ENCODE measurements at regions not wholly inside any gene's neighbourhood (a gene's known extent, or its start where the extent isn't known, plus 50 kb on each side); places are given as distances from the start of the nearest gene placed in this dataset.
A peak's percentile ranks its signal among the peaks of the same experiment; 100 is the strongest.

GRCh38 chr5:67917561-67917960, 298.0 kb upstream of the PIK3R1 start:
- H3K27ac ChIP-seq = no peak overlapping the region
- H3K4me2 ChIP-seq = no peak overlapping the region
- H3K36me3 ChIP-seq = no peaks in the 10 kb centered on the region
- no peak for TF ChIP-seq Cebpa-rat (IDR thresholded peaks at IDR 0.05)
- no peak overlapping the region for H3K4me3 ChIP-seq
- no peak overlapping the region for H3K9ac ChIP-seq
- peaks cover 0 to 14% (median 5%) of the 10 kb centered on the region in 10 experiments; a peak in 9 of 20 replicates for H3K4me1 ChIP-seq
- peaks cover 8 to 18% (median 12%) of the 10 kb centered on the region in 11 experiments; a peak in 17 of 22 replicates for H3K9me3 ChIP-seq (replicated peaks in 1 of 11)
- H4K20me1 ChIP-seq = no peaks in the 10 kb centered on the region
- no peaks in the 10 kb centered on the region for H3K27me3 ChIP-seq

GRCh38 chr5:67910546-67910945, 305.0 kb upstream of the PIK3R1 start:
- no peak overlapping the region for H3K4me3 ChIP-seq
- no peaks in the 10 kb centered on the region for H3K9me3 ChIP-seq (replicated peaks in 1 of 11)
- no peak overlapping the region for H3K27ac ChIP-seq
- peaks cover 0 to 12% (median 5%) of the 10 kb centered on the region in 10 experiments; a peak in 9 of 20 replicates for H3K4me1 ChIP-seq
- no peaks in the 10 kb centered on the region for H4K20me1 ChIP-seq
- H3K36me3 ChIP-seq = no peaks in the 10 kb centered on the region
- H3K4me2 ChIP-seq = no peak overlapping the region
- TF ChIP-seq Cebpa-rat (IDR thresholded peaks at IDR 0.05) = no peak
- no peaks in the 10 kb centered on the region for H3K27me3 ChIP-seq
- no peak overlapping the region for H3K9ac ChIP-seq

DNA sequence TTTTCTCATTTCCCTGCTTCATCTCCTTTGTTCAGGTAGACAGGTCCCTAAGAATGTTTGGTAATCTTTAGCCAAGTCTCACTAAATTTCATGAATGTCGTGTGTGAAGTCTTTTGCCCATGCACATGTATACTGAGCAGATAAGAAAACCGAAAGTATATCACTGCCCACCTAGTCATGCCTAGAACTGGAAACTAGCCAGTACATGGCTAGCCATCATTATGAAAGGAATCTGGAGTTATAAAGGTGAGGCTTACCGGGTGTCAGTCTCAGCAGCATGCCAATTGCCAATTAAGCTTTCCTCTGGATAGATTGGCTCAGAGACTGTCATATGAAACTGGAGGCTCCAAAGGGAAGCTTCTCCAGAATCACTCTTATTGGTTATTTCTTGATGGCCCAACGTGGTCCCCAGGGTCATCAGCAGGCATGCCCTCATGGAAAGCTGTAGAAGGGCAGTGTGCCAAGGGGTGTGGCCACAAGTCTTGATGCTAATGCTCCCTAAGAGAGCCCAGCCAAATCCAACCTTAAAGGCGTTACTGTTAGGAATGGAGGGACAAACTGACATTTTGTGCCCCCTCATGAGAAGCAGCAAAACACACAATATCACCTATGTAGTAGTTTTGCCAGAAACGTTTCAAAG, 307.3 kb upstream of the PIK3R1 start:
- H3K9me3 ChIP-seq (replicated peaks in 1 of 11) = no peaks in the 10 kb centered on the region
- no peaks in the 10 kb centered on the region for H3K36me3 ChIP-seq
- no peaks in the 10 kb centered on the region for H4K20me1 ChIP-seq
- H3K27ac ChIP-seq = no peak overlapping the region
- H3K9ac ChIP-seq = no peak overlapping the region
- TF ChIP-seq Cebpa-rat (IDR thresholded peaks at IDR 0.05) = no peak
- H3K27me3 ChIP-seq = no peaks in the 10 kb centered on the region
- H3K4me2 ChIP-seq = no peak overlapping the region
- H3K4me3 ChIP-seq = no peak overlapping the region
- no peaks in the 10 kb centered on the region for H3K4me1 ChIP-seq

DNA sequence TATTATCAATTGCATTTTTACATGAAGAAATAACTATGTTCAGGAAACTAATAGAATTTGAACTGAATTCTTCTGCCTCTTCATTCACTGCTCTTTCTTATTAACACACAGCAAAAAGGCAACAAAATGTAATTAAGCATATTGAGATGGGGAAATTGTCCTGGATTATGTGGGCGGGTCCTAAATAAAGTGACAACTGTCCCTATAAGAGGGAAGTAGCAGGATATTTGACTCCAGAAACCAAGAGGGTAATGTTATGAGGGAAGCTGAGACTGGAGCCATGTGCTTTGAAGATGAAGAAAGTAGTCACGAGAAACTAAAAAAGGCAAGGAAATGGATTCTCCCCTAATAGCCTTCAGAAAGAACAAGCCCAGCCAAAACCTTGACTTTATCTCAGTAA, 311.2 kb upstream of the PIK3R1 start:
- Histone ChIP-seq H3K4me2 (no peak overlapping the region), H3K27me3 (no peaks in the 10 kb centered on the region), H3K9me3 (replicated peaks in 1 of 11) (no peaks in the 10 kb centered on the region), H3K27ac (no peak overlapping the region), H3K9ac (no peak overlapping the region), H3K4me3 (no peak overlapping the region), H3K4me1 (no peaks in the 10 kb centered on the region), H4K20me1 (no peaks in the 10 kb centered on the region), H3K36me3 (no peaks in the 10 kb centered on the region)
- TF ChIP-seq Cebpa-rat (IDR thresholded peaks at IDR 0.05) = no peak

DNA sequence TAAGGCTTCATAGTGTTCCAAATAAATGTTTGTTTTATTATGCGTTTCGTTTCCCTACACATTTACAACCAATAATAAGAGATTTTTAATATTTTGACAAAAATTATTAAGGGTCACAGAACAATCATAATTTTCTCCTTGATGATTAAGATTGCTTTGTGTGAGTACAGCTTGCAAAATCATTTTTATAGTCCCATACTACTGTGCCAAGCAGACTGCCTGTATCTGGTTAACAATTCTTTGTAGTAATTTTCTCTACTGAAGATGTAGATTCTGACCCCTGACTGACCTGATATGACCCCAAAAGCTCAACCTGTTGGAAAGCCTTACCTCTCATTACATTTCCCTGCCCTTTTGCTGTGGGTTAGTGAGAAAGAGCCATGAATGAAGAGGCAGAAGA, 311.9 kb upstream of the PIK3R1 start:
- TF ChIP-seq Cebpa-rat (IDR thresholded peaks at IDR 0.05) = no peak
- Histone ChIP-seq H3K4me2 (no peak overlapping the region), H3K9me3 (replicated peaks in 1 of 11) (no peaks in the 10 kb centered on the region), H3K4me1 (no peaks in the 10 kb centered on the region), H4K20me1 (no peaks in the 10 kb centered on the region), H3K27me3 (no peaks in the 10 kb centered on the region), H3K9ac (no peak overlapping the region), H3K27ac (no peak overlapping the region), H3K4me3 (no peak overlapping the region), H3K36me3 (no peaks in the 10 kb centered on the region)

DNA sequence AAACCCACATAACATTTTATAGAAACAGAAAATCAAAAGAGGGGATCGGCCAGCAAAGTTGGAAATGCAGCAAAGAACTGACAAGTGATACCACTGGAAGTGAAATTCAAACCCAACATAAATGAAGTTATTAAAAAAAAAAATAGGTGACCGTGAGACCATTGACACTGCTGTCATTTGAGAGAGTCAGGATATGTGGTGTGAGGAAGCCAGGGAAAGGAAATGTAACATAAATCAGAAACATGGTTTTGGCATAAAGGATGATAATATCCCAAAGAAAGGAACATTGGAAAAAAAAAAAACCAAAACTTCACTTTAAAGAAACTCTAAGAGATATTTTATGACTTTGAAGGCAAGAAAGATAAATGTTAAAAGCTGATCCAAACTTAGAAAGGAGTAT, 312.4 kb upstream of the PIK3R1 start:
- no peak overlapping the region for H3K9ac ChIP-seq
- H3K4me3 ChIP-seq = no peak overlapping the region
- no peaks in the 10 kb centered on the region for H4K20me1 ChIP-seq
- no peaks in the 10 kb centered on the region for H3K36me3 ChIP-seq
- peaks cover 0 to under 1% (median 0%) of the 10 kb centered on the region in 10 experiments; a peak in 1 of 20 replicates for H3K4me1 ChIP-seq
- no peaks in the 10 kb centered on the region for H3K27me3 ChIP-seq
- TF ChIP-seq Cebpa-rat (IDR thresholded peaks at IDR 0.05) = no peak
- H3K4me2 ChIP-seq = no peak overlapping the region
- H3K9me3 ChIP-seq (replicated peaks in 1 of 11) = no peaks in the 10 kb centered on the region
- no peak overlapping the region for H3K27ac ChIP-seq

DNA sequence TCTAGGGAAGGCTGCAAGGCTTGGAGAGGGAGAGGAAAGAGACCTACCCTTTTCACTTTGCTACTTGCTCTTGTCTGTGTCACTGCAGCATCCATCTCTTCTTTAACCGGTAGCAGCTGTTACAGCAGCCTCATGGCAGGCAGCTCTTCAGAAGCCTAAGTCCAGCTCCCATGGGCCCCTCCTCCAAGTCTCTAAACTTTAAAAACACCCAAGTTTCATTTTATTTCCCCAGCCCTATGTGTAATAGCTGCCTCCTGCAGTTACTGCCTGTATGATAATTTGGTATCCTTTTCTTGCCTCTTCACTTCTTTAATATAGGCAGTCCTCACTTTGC, 313.1 kb upstream of the PIK3R1 start:
- no peaks in the 10 kb centered on the region for H4K20me1 ChIP-seq
- peaks cover 0 to 7% (median 0%) of the 10 kb centered on the region in 10 experiments; a peak in 4 of 20 replicates for H3K4me1 ChIP-seq
- no peak overlapping the region for H3K9ac ChIP-seq
- TF ChIP-seq Cebpa-rat (IDR thresholded peaks at IDR 0.05) = no peak
- no peaks in the 10 kb centered on the region for H3K36me3 ChIP-seq
- no peaks in the 10 kb centered on the region for H3K9me3 ChIP-seq (replicated peaks in 1 of 11)
- no peaks in the 10 kb centered on the region for H3K27me3 ChIP-seq
- no peak overlapping the region for H3K27ac ChIP-seq
- H3K4me3 ChIP-seq = no peak overlapping the region
- H3K4me2 ChIP-seq = no peak overlapping the region

DNA sequence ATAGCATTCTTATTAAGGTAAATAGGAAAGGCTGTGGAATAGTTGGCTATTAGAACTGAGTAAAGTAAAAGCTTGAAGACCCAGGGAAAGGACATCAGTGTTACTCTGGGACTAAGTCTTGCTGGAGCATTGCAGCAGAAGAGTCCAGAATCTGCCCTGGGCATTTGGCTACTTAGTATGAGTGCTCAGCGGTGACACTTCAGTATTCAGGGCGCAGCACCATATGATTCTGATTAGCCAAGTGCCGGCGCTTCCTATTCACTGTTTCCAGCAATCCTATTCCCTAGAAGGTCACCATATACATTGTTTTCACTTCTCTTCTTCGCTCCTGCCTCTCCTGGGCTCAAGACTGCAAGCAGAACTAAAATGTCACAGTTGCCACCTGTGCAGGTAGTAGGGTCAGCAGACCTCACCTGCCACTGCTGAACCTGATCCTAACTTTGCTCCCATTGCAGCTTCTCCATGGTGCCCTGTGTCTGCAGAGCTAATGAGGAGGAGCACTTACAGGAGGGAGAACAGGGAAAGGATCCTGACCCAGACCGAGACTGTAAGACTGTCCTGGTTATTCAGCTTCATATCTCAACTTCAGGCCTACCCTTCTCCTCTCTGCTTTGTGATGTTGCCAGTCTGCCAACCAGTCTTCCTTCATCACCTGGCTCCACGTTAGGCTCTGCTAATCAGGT, 313.6 kb upstream of the PIK3R1 start:
- Histone ChIP-seq H3K4me2 (no peak overlapping the region), H3K27me3 (no peaks in the 10 kb centered on the region), H3K27ac (no peak overlapping the region), H3K4me3 (no peak overlapping the region), H3K9ac (no peak overlapping the region), H3K4me1 (peaks cover 0 to 12% (median 0%) of the 10 kb centered on the region in 10 experiments; a peak in 6 of 20 replicates), H4K20me1 (no peaks in the 10 kb centered on the region), H3K9me3 (replicated peaks in 1 of 11) (no peaks in the 10 kb centered on the region), H3K36me3 (no peaks in the 10 kb centered on the region)
- no peak for TF ChIP-seq Cebpa-rat (IDR thresholded peaks at IDR 0.05)

DNA sequence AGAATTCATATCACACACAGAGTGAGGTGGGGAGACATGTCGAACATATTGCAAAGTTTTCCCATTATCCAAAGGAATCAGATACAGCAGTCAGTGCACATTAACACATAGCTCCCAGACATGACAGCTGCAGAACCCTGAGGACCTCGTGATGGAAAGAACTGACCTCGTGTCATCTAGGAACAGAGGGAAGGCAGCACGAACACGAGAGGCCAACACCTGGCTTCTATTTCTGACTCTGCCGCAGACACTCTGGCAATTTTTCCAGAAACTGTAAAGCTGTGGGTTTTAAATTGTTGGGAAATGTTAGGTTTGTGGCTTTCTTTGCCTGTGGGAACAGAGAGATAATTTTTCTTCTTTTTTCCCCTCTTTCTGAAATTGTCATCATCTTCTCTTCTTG, 315.0 kb upstream of the PIK3R1 start:
- H3K36me3 ChIP-seq = no peaks in the 10 kb centered on the region
- no peak overlapping the region for H3K9ac ChIP-seq
- H3K9me3 ChIP-seq (replicated peaks in 1 of 11) = peaks cover 0 to 12% (median 7%) of the 10 kb centered on the region in 11 experiments; a peak in 11 of 22 replicates
- H3K4me3 ChIP-seq = no peak overlapping the region
- no peak overlapping the region for H3K4me2 ChIP-seq
- no peaks in the 10 kb centered on the region for H4K20me1 ChIP-seq
- no peak for TF ChIP-seq Cebpa-rat (IDR thresholded peaks at IDR 0.05)
- H3K27ac ChIP-seq = no peak overlapping the region
- no peaks in the 10 kb centered on the region for H3K27me3 ChIP-seq
- H3K4me1 ChIP-seq = peaks cover 0 to 25% (median 0%) of the 10 kb centered on the region in 10 experiments; a peak in 6 of 20 replicates

- Histone ChIP-seq H3K4me1 (peaks cover 0 to 25% (median 0%) of the 10 kb centered on the region in 10 experiments; a peak in 6 of 20 replicates), H3K27ac (no peak overlapping the region), H3K4me3 (no peak overlapping the region), H3K4me2 (peak overlapping the region in 2 of 11 experiments; percentile 36 to 47; a peak in 4 of 22 replicates), H3K36me3 (no peaks in the 10 kb centered on the region), H3K27me3 (no peaks in the 10 kb centered on the region), H3K9me3 (replicated peaks in 1 of 11) (peaks cover 0 to 13% (median 8%) of the 10 kb centered on the region in 11 experiments; a peak in 11 of 22 replicates), H4K20me1 (no peaks in the 10 kb centered on the region), H3K9ac (no peak overlapping the region)
- no peak for TF ChIP-seq Cebpa-rat (IDR thresholded peaks at IDR 0.05)
Observed at GRCh38 chr5:67897980-67898379, 317.6 kb upstream of the PIK3R1 start.

Measured in BLaER1 treated with 17β-estradiol and CSF1 and Interleukin-3, amounts not matched to agents 10 nM and 100 nM (cell line).